ENCODE measurements at regions not wholly inside any gene's neighbourhood (a gene's known extent, or its start where the extent isn't known, plus 50 kb on each side); places are given as distances from the start of the nearest gene placed in this dataset.

- TF ChIP-seq CTCF (IDR thresholded peaks at IDR 0.05) (no peak), POLR2A (IDR thresholded peaks at IDR 0.05) (no peak)
- WGBS, 4 donors: 44 to 59% (median 53%) methylated on average over 1 of the region's 1 CpG
- Histone ChIP-seq H3K36me3 (no peaks in the 10 kb centered on the region), H3K4me3 (no peak overlapping the region), H3K9me3 (no peaks in the 10 kb centered on the region), H3K4me1 (no peaks in the 10 kb centered on the region), H3K27ac (no peak overlapping the region), H3K27me3 (peaks cover 0 to 51% (median 24%) of the 10 kb centered on the region in 9 donors)
- DNase-seq: no peak
- intact Hi-C loops (cut with DNase I): loop anchor here in 6 of 10 donors (10.0 kb wide), 2 partner anchors 464 to 864 kb away; partner anchors contain the start of gene GRIK3 (in 3 of the 6)
- no peak for ATAC-seq
Observed at GRCh38 chr1:36571106-36571505, 88.4 kb upstream of the CSF3R start.

- Histone ChIP-seq H3K36me3 (no peaks in the 10 kb centered on the region), H3K4me1 (no peaks in the 10 kb centered on the region), H3K4me3 (no peak overlapping the region), H3K9me3 (no peaks in the 10 kb centered on the region), H3K27me3 (peaks cover 0 to 51% (median 23%) of the 10 kb centered on the region in 9 donors), H3K27ac (no peak overlapping the region)
- ATAC-seq: no peak
- WGBS, 4 donors: 87 to 90% (median 88%) methylated on average over 11 to 12 of the region's 12 CpGs
- intact Hi-C loops (cut with DNase I): loop anchor here in 6 of 10 donors (10.0 kb wide), 2 partner anchors 464 to 864 kb away; partner anchors contain the start of gene GRIK3 (in 3 of the 6)
- TF ChIP-seq CTCF (IDR thresholded peaks at IDR 0.05) (no peak), POLR2A (IDR thresholded peaks at IDR 0.05) (no peak)
- DNase-seq: no peak
Observed at GRCh38 chr1:36570478-36571060, 87.9 kb upstream of the CSF3R start.

GRCh38 chr1:36570006-36570405 lies 87.3 kb upstream of the CSF3R start:
- Histone ChIP-seq H3K4me3 (no peak overlapping the region), H3K4me1 (no peaks in the 10 kb centered on the region), H3K36me3 (no peaks in the 10 kb centered on the region), H3K27me3 (peaks cover 0 to 50% (median 17%) of the 10 kb centered on the region in 9 donors), H3K27ac (no peak overlapping the region), H3K9me3 (no peaks in the 10 kb centered on the region)
- intact Hi-C loops (cut with DNase I): loop anchor here in 6 of 10 donors (10.0 kb wide), 2 partner anchors 465 to 865 kb away; partner anchors contain the start of gene GRIK3 (in 3 of the 6)
- no peak for ATAC-seq
- TF ChIP-seq POLR2A (IDR thresholded peaks at IDR 0.05): no peak
- TF ChIP-seq CTCF (IDR thresholded peaks at IDR 0.05): no peak
- 49 to 63% (median 59%) methylated on average over 7 of the region's 7 CpGs for WGBS, 4 donors
- no peak for DNase-seq

- intact Hi-C loops (cut with DNase I): no loop called here
- peaks cover 0 to 40% (median 7%) of the 10 kb centered on the region in 9 donors for H3K27me3 ChIP-seq
- H3K4me3 ChIP-seq: no peak overlapping the region
- no peak overlapping the region for H3K27ac ChIP-seq
- DNase-seq (no peak), ATAC-seq (no peak)
- no peak for TF ChIP-seq CTCF (IDR thresholded peaks at IDR 0.05)
- TF ChIP-seq POLR2A (IDR thresholded peaks at IDR 0.05): no peak
- no peaks in the 10 kb centered on the region for H3K36me3 ChIP-seq
- WGBS, 4 donors: 58 to 73% (median 65%) methylated on average over 11 of the region's 11 CpGs
- H3K9me3 ChIP-seq: no peaks in the 10 kb centered on the region
- no peaks in the 10 kb centered on the region for H3K4me1 ChIP-seq
Observed at GRCh38 chr1:36567601-36568341, 85.1 kb upstream of the CSF3R start.

Measured in heart left ventricle (tissue), 16 donors.